ENCODE measurements at regions not wholly inside any gene's neighbourhood (a gene's known extent, or its start where the extent isn't known, plus 50 kb on each side); places are given as distances from the start of the nearest gene placed in this dataset.
A peak's percentile ranks its signal among the peaks of the same experiment; 100 is the strongest.

- H3K23ac ChIP-seq (ENCODE audit: low read length), result no peak overlapping the region
- no peaks in the 10 kb centered on the region for H3K4me1 ChIP-seq (ENCODE audit: control insufficient read depth in 1 of 2, insufficient read depth in 2 of 2, low read length in 2 of 2)
- H3K14ac ChIP-seq (ENCODE audit: low read length), result no peak overlapping the region
These were observed 86.3 kb downstream of the MAIP1 start for GRCh38 chr2:200041639-200042038.

GRCh38 chr2:200042102-200042735, 86.8 kb downstream of the MAIP1 start:
- H3K4me2 ChIP-seq (ENCODE audit: low read length), result no peak overlapping the region
- no peak overlapping the region for H2BK120ac ChIP-seq (ENCODE audit: insufficient read depth, low read length, poor library complexity)
- H3K79me1 ChIP-seq (ENCODE audit: low read length), result no peaks in the 10 kb centered on the region
- no peak overlapping the region for H2AFZ ChIP-seq (ENCODE audit: insufficient read depth, low read length, poor library complexity)
- no peaks in the 10 kb centered on the region for H3K36me3 ChIP-seq (ENCODE audit: control insufficient read depth in 1 of 2, insufficient read depth in 2 of 2, low read length in 2 of 2)
- DNase-seq, result peak in 1 of 2 donors; percentile 29
- H3K27me3 ChIP-seq (ENCODE audit: insufficient read depth, low read length), result no peaks in the 10 kb centered on the region
- H4K12ac ChIP-seq (ENCODE audit: low read depth, low read length), result no peak overlapping the region
- no peak overlapping the region for H3K4ac ChIP-seq (ENCODE audit: low read depth, low read length)
- H2AK5ac ChIP-seq (ENCODE audit: low read length), result no peak overlapping the region
- no peak overlapping the region for H3K14ac ChIP-seq (ENCODE audit: low read length)
- no peak overlapping the region for H4K8ac ChIP-seq (ENCODE audit: low read depth, low read length)
- no peak overlapping the region for H3K18ac ChIP-seq (ENCODE audit: low read length)
- no peaks in the 10 kb centered on the region for H3K4me1 ChIP-seq (ENCODE audit: control insufficient read depth in 1 of 2, insufficient read depth in 2 of 2, low read length in 2 of 2)
- H2BK12ac ChIP-seq (ENCODE audit: low read length), result no peak overlapping the region
- H3K27ac ChIP-seq (ENCODE audit: low read depth, low read length), result no peak overlapping the region
- H4K91ac ChIP-seq (ENCODE audit: low read depth, low read length), result no peak overlapping the region
- H3K4me3 ChIP-seq (ENCODE audit: low read depth, low read length), result no peak overlapping the region
- H3K23ac ChIP-seq (ENCODE audit: low read length), result no peak overlapping the region
- peaks cover 8% of the 10 kb centered on the region for H3K9me3 ChIP-seq (ENCODE audit: insufficient read depth, low read depth, low read length)
- H2BK5ac ChIP-seq (ENCODE audit: low read depth, low read length, poor library complexity), result no peak overlapping the region
- H3K9ac ChIP-seq (ENCODE audit: low read length), result no peak overlapping the region
- no peaks in the 10 kb centered on the region for H3K79me2 ChIP-seq (ENCODE audit: control insufficient read depth, insufficient read depth, low read length, poor library complexity)

More at GRCh38 chr2:200041639-200042038, 86.3 kb downstream of the MAIP1 start:
- no peak overlapping the region for H3K27ac ChIP-seq (ENCODE audit: low read depth, low read length)
- no peak for DNase-seq
- H3K79me2 ChIP-seq (ENCODE audit: control insufficient read depth, insufficient read depth, low read length, poor library complexity), result no peaks in the 10 kb centered on the region
- H2AK5ac ChIP-seq (ENCODE audit: low read length), result no peak overlapping the region
- H4K91ac ChIP-seq (ENCODE audit: low read depth, low read length), result no peak overlapping the region
- H2BK120ac ChIP-seq (ENCODE audit: insufficient read depth, low read length, poor library complexity), result no peak overlapping the region
- H3K27me3 ChIP-seq (ENCODE audit: insufficient read depth, low read length), result no peaks in the 10 kb centered on the region
- no peak overlapping the region for H2BK5ac ChIP-seq (ENCODE audit: low read depth, low read length, poor library complexity)
- H3K4ac ChIP-seq (ENCODE audit: low read depth, low read length), result no peak overlapping the region
- no peak overlapping the region for H3K18ac ChIP-seq (ENCODE audit: low read length)
- H3K9me3 ChIP-seq (ENCODE audit: insufficient read depth, low read depth, low read length), result peaks cover 8% of the 10 kb centered on the region
- no peak overlapping the region for H3K9ac ChIP-seq (ENCODE audit: low read length)
- H3K4me2 ChIP-seq (ENCODE audit: low read length), result no peak overlapping the region
- H4K12ac ChIP-seq (ENCODE audit: low read depth, low read length), result no peak overlapping the region
- H3K36me3 ChIP-seq (ENCODE audit: control insufficient read depth in 1 of 2, insufficient read depth in 2 of 2, low read length in 2 of 2), result no peaks in the 10 kb centered on the region
- no peak overlapping the region for H2BK12ac ChIP-seq (ENCODE audit: low read length)
- WGBS (ENCODE audit: extremely low coverage, insufficient coverage, insufficient read length), result no CpG with 5 or more reads among the region's 2 CpGs
- H3K79me1 ChIP-seq (ENCODE audit: low read length), result no peaks in the 10 kb centered on the region
- H4K8ac ChIP-seq (ENCODE audit: low read depth, low read length), result no peak overlapping the region
- no peak overlapping the region for H3K4me3 ChIP-seq (ENCODE audit: low read depth, low read length)
- no peak overlapping the region for H2AFZ ChIP-seq (ENCODE audit: insufficient read depth, low read length, poor library complexity)

DNA sequence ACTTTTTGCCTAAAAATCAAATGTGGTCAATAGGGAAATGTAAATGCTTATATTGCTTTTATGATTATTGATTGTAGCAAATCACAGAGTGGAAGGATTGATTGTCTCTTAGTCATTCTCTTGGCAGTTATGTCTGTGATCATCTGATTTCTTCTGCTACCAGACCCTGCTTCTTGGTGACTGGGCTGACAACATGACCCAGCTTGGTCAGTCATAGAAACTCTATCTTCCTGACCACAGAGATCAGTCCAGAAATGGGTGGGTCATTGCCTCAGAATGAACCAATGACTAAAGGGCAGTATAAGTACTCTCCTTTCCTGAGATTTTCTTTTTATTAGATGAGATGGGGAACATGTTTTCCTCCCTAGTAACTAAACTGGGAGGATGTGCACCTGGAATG, 87.6 kb downstream of the MAIP1 start:
- Histone ChIP-seq H2BK120ac (ENCODE audit: insufficient read depth, low read length, poor library complexity) (no peak overlapping the region), H2BK5ac (ENCODE audit: low read depth, low read length, poor library complexity) (no peak overlapping the region), H3K79me2 (ENCODE audit: control insufficient read depth, insufficient read depth, low read length, poor library complexity) (no peaks in the 10 kb centered on the region), H3K27ac (ENCODE audit: low read depth, low read length) (no peak overlapping the region), H4K12ac (ENCODE audit: low read depth, low read length) (no peak overlapping the region), H3K4me1 (ENCODE audit: control insufficient read depth in 1 of 2, insufficient read depth in 2 of 2, low read length in 2 of 2) (no peaks in the 10 kb centered on the region), H2BK12ac (ENCODE audit: low read length) (peak overlapping the region; percentile 28), H4K91ac (ENCODE audit: low read depth, low read length) (no peak overlapping the region), H3K4me3 (ENCODE audit: low read depth, low read length) (no peak overlapping the region), H3K18ac (ENCODE audit: low read length) (no peak overlapping the region), H3K9ac (ENCODE audit: low read length) (no peak overlapping the region), H4K8ac (ENCODE audit: low read depth, low read length) (no peak overlapping the region), H2AFZ (ENCODE audit: insufficient read depth, low read length, poor library complexity) (no peak overlapping the region), H3K9me3 (ENCODE audit: insufficient read depth, low read depth, low read length) (peaks cover 8% of the 10 kb centered on the region), H3K23ac (ENCODE audit: low read length) (no peak overlapping the region), H3K36me3 (ENCODE audit: control insufficient read depth in 1 of 2, insufficient read depth in 2 of 2, low read length in 2 of 2) (no peaks in the 10 kb centered on the region), H3K4ac (ENCODE audit: low read depth, low read length) (no peak overlapping the region), H3K79me1 (ENCODE audit: low read length) (no peaks in the 10 kb centered on the region), H3K4me2 (ENCODE audit: low read length) (no peak overlapping the region), H3K14ac (ENCODE audit: low read length) (no peak overlapping the region), H3K27me3 (ENCODE audit: insufficient read depth, low read length) (no peaks in the 10 kb centered on the region), H2AK5ac (ENCODE audit: low read length) (no peak overlapping the region)
- no peak for DNase-seq

DNA sequence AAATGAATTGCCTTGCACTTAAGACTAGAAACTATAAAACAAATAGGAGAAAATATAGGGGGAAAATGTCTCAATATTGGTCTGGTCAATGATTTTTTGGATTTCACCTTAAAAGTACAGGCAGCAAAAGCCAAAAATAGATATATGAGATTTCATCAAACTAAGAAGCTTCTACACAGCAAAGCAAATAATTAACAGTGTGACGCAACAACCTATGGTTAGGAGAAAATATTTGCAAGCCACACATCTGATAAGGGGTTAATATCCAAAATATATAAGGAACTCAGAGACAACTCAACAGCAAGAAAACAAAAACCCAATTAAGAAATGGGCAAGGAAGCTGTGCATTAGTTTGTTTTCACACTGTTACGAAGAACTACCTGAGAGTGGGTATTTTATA, 89.1 kb downstream of the MAIP1 start:
- Histone ChIP-seq H3K27ac (ENCODE audit: low read depth, low read length) (no peak overlapping the region), H2AK5ac (ENCODE audit: low read length) (no peak overlapping the region), H3K79me1 (ENCODE audit: low read length) (no peaks in the 10 kb centered on the region), H4K8ac (ENCODE audit: low read depth, low read length) (no peak overlapping the region), H3K4ac (ENCODE audit: low read depth, low read length) (no peak overlapping the region), H3K4me1 (ENCODE audit: control insufficient read depth in 1 of 2, insufficient read depth in 2 of 2, low read length in 2 of 2) (no peaks in the 10 kb centered on the region), H3K4me3 (ENCODE audit: low read depth, low read length) (no peak overlapping the region), H3K4me2 (ENCODE audit: low read length) (no peak overlapping the region), H3K14ac (ENCODE audit: low read length) (no peak overlapping the region), H4K12ac (ENCODE audit: low read depth, low read length) (no peak overlapping the region), H4K91ac (ENCODE audit: low read depth, low read length) (no peak overlapping the region), H3K23ac (ENCODE audit: low read length) (no peak overlapping the region), H2BK12ac (ENCODE audit: low read length) (no peak overlapping the region), H3K27me3 (ENCODE audit: insufficient read depth, low read length) (no peaks in the 10 kb centered on the region), H3K18ac (ENCODE audit: low read length) (no peak overlapping the region), H2BK120ac (ENCODE audit: insufficient read depth, low read length, poor library complexity) (no peak overlapping the region), H3K36me3 (ENCODE audit: control insufficient read depth in 1 of 2, insufficient read depth in 2 of 2, low read length in 2 of 2) (no peaks in the 10 kb centered on the region), H3K9ac (ENCODE audit: low read length) (no peak overlapping the region), H3K79me2 (ENCODE audit: control insufficient read depth, insufficient read depth, low read length, poor library complexity) (no peaks in the 10 kb centered on the region), H2BK5ac (ENCODE audit: low read depth, low read length, poor library complexity) (no peak overlapping the region), H3K9me3 (ENCODE audit: insufficient read depth, low read depth, low read length) (peaks cover 8% of the 10 kb centered on the region), H2AFZ (ENCODE audit: insufficient read depth, low read length, poor library complexity) (no peak overlapping the region)
- DNase-seq, result no peak
- WGBS (ENCODE audit: extremely low coverage, insufficient coverage, insufficient read length), result no CpG with 5 or more reads among the region's 2 CpGs
